ENCODE measurements at regions not wholly inside any gene's neighbourhood (a gene's known extent, or its start where the extent isn't known, plus 50 kb on each side); places are given as distances from the start of the nearest gene placed in this dataset.

- TF ChIP-seq, protein P1, sequence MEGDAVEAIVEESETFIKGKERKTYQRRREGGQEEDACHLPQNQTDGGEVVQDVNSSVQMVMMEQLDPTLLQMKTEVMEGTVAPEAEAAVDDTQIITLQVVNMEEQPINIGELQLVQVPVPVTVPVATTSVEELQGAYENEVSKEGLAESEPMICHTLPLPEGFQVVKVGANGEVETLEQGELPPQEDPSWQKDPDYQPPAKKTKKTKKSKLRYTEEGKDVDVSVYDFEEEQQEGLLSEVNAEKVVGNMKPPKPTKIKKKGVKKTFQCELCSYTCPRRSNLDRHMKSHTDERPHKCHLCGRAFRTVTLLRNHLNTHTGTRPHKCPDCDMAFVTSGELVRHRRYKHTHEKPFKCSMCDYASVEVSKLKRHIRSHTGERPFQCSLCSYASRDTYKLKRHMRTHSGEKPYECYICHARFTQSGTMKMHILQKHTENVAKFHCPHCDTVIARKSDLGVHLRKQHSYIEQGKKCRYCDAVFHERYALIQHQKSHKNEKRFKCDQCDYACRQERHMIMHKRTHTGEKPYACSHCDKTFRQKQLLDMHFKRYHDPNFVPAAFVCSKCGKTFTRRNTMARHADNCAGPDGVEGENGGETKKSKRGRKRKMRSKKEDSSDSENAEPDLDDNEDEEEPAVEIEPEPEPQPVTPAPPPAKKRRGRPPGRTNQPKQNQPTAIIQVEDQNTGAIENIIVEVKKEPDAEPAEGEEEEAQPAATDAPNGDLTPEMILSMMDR (conservative IDR thresholded peaks at IDR 0.05) = no peak
- no peak for TF ChIP-seq EZH2 (IDR thresholded peaks at IDR 0.05; ENCODE audit: low read depth)
Observed at GRCh38 chr5:111933086-111933485, 176.1 kb upstream of the NREP start.
